ENCODE measurements at regions not wholly inside any gene's neighbourhood (a gene's known extent, or its start where the extent isn't known, plus 50 kb on each side); places are given as distances from the start of the nearest gene placed in this dataset.

DNA sequence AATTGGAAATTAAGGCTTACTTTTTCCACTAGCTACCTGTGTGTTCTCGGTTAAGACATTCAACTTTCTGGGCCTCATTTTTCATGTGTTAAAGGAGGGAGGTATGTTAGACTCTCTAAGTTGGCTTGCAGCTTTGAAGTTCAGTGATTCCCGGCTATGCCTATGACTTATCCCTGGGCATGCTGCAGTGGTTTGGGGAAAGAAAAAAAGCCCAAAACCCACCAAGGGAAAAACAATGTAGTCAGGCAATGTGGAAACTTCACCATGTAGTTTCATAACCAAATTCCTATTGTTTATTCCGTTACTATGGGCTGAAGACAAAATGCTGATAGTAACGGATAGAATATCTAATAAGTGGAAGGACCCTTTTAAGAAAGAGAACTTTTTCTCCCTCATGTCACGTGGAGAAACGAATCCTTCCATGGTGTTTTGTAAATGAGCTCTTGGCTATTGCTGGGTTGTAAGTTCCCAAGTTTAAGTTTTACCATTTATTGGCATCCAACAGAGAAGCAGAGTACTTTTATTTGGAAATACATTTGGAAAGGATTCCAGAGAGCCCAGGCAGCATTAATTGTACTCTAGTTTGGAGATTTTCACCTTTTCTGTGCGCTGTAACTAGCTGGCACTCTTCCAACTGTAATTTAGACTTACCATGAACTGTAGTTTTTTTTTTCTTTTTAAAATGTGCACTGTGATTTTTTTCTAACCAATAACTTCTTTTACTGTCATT is 84.9 kb upstream of the MPDZ start:
- no peaks in the 10 kb centered on the region for H4K20me1 ChIP-seq (ENCODE audit: control insufficient read depth, insufficient read depth, low read depth, low read length)
- no peaks in the 10 kb centered on the region for H3K4me1 ChIP-seq (ENCODE audit: control insufficient read depth, low read length)
- no peaks in the 10 kb centered on the region for H3F3A ChIP-seq (ENCODE audit: control insufficient read depth, insufficient read depth)
- H3K9me2 ChIP-seq (replicated peaks; ENCODE audit: control insufficient read depth, low read length): no peaks in the 10 kb centered on the region
- no peaks in the 10 kb centered on the region for H3K27me3 ChIP-seq (ENCODE audit: control insufficient read depth, low read length)
- H3K9me3 ChIP-seq (ENCODE audit: control insufficient read depth, insufficient read depth, low read length): no peaks in the 10 kb centered on the region
- H3K4me2 ChIP-seq (ENCODE audit: low read length): no peak overlapping the region
- no peak overlapping the region for H3K27ac ChIP-seq (ENCODE audit: low read depth, low read length)
- no peaks in the 10 kb centered on the region for H3K36me3 ChIP-seq (ENCODE audit: control insufficient read depth, low read length)
- TF ChIP-seq, protein P1, sequence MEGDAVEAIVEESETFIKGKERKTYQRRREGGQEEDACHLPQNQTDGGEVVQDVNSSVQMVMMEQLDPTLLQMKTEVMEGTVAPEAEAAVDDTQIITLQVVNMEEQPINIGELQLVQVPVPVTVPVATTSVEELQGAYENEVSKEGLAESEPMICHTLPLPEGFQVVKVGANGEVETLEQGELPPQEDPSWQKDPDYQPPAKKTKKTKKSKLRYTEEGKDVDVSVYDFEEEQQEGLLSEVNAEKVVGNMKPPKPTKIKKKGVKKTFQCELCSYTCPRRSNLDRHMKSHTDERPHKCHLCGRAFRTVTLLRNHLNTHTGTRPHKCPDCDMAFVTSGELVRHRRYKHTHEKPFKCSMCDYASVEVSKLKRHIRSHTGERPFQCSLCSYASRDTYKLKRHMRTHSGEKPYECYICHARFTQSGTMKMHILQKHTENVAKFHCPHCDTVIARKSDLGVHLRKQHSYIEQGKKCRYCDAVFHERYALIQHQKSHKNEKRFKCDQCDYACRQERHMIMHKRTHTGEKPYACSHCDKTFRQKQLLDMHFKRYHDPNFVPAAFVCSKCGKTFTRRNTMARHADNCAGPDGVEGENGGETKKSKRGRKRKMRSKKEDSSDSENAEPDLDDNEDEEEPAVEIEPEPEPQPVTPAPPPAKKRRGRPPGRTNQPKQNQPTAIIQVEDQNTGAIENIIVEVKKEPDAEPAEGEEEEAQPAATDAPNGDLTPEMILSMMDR (IDR thresholded peaks at IDR 0.05; ENCODE audit: low read depth, low read length, poor library complexity, severe bottlenecking): no peak
- no peak for TF ChIP-seq EZH2phosphoT487 (IDR thresholded peaks at IDR 0.05; ENCODE audit: borderline replicate concordance, low read length)
- H3K79me2 ChIP-seq (ENCODE audit: control insufficient read depth, low read length): no peaks in the 10 kb centered on the region
- H3K4me3 ChIP-seq (ENCODE audit: low read length): no peak overlapping the region

- Histone ChIP-seq H3K9me2 (replicated peaks; ENCODE audit: control insufficient read depth, low read length) (no peaks in the 10 kb centered on the region), H3K27me3 (ENCODE audit: control insufficient read depth, low read length) (no peaks in the 10 kb centered on the region), H3K36me3 (ENCODE audit: control insufficient read depth, low read length) (no peaks in the 10 kb centered on the region), H3K4me1 (ENCODE audit: control insufficient read depth, low read length) (no peaks in the 10 kb centered on the region), H3K79me2 (ENCODE audit: control insufficient read depth, low read length) (no peaks in the 10 kb centered on the region), H3K9me3 (ENCODE audit: control insufficient read depth, insufficient read depth, low read length) (no peaks in the 10 kb centered on the region), H3K4me3 (ENCODE audit: low read length) (no peak overlapping the region), H3F3A (ENCODE audit: control insufficient read depth, insufficient read depth) (no peaks in the 10 kb centered on the region), H3K4me2 (ENCODE audit: low read length) (no peak overlapping the region), H4K20me1 (ENCODE audit: control insufficient read depth, insufficient read depth, low read depth, low read length) (no peaks in the 10 kb centered on the region), H3K27ac (ENCODE audit: low read depth, low read length) (no peak overlapping the region)
- TF ChIP-seq, protein P1 (IDR thresholded peaks at IDR 0.05; ENCODE audit: low read depth, low read length, poor library complexity, severe bottlenecking): no peak
- no peak for TF ChIP-seq EZH2phosphoT487 (IDR thresholded peaks at IDR 0.05; ENCODE audit: borderline replicate concordance, low read length)
These were observed 81.6 kb upstream of the MPDZ start for GRCh38 chr9:13361076-13361475.

DNA sequence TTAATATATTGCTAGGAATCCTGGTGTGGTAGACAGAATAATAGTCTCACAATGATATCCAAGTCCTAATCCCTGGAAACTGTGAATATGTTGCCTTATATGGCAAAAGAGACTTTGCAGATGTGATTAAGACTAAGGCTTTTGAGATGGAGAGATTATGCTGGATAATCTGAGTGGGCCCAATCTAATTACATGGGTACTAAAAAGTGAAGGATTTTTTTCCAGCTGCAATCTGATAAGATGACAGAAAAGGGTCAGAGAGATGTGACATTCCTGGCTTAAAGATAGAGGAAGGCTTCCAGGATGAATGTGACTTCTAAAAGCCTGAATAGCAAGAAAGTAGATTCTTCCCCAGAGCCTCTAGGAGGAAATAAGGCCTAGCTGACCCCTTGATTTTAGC is 80.7 kb upstream of the MPDZ start:
- Histone ChIP-seq H3K9me2 (replicated peaks; ENCODE audit: control insufficient read depth, low read length) (no peaks in the 10 kb centered on the region), H3K4me3 (ENCODE audit: low read length) (no peak overlapping the region), H3K79me2 (ENCODE audit: control insufficient read depth, low read length) (no peaks in the 10 kb centered on the region), H3K27ac (ENCODE audit: low read depth, low read length) (no peak overlapping the region), H3K4me2 (ENCODE audit: low read length) (no peak overlapping the region), H3K4me1 (ENCODE audit: control insufficient read depth, low read length) (no peaks in the 10 kb centered on the region), H4K20me1 (ENCODE audit: control insufficient read depth, insufficient read depth, low read depth, low read length) (no peaks in the 10 kb centered on the region), H3F3A (ENCODE audit: control insufficient read depth, insufficient read depth) (no peaks in the 10 kb centered on the region), H3K36me3 (ENCODE audit: control insufficient read depth, low read length) (no peaks in the 10 kb centered on the region), H3K9me3 (ENCODE audit: control insufficient read depth, insufficient read depth, low read length) (no peaks in the 10 kb centered on the region), H3K27me3 (ENCODE audit: control insufficient read depth, low read length) (no peaks in the 10 kb centered on the region)
- TF ChIP-seq, protein P1 (IDR thresholded peaks at IDR 0.05; ENCODE audit: low read depth, low read length, poor library complexity, severe bottlenecking): no peak
- TF ChIP-seq EZH2phosphoT487 (IDR thresholded peaks at IDR 0.05; ENCODE audit: borderline replicate concordance, low read length): no peak

All from DOHH2 (cell line).